Lung (tissue), 11 donors: ENCODE measurements at regions not wholly inside any gene's neighbourhood (a gene's known extent, or its start where the extent isn't known, plus 50 kb on each side); places are given as distances from the start of the nearest gene placed in this dataset.

Source experiments
- ATAC-seq: fragments of 200-7000 bp; cut with Tn5 transposase; one replicate; pipeline ENCODE4 v1.9.1; 2020; ENCODE audit warnings: moderate number of reproducible peaks; ENCODE audit not compliant: insufficient read depth, low FRiP score
- DNase-seq, 3 donors: peaks; one replicate each; pipeline ENCODE4 v3.0.0-alpha.2; 2013 to 2017
- H3K27ac ChIP-seq, 2 donors: one replicate each; pipeline ENCODE4 v1.5.1; 2013; ENCODE audit warnings: mild to moderate bottlenecking in 2 of 2, moderate library complexity in 2 of 2, control low read depth in 1 of 2, inconsistent platforms in 1 of 2, low read depth in 1 of 2, low read length in 1 of 2
- H3K27me3 ChIP-seq, 3 donors: one replicate each; pipeline ENCODE4 v1.5.1; 2013; ENCODE audit warnings: low read length in 2 of 3; ENCODE audit not compliant: control insufficient read depth in 3 of 3, insufficient read depth in 3 of 3
- H3K36me3 ChIP-seq, 4 donors: one replicate each; pipeline ENCODE4 v1.5.1; 2013; ENCODE audit warnings: low read length in 4 of 4, mild to moderate bottlenecking in 1 of 4, moderate library complexity in 1 of 4; ENCODE audit not compliant: control insufficient read depth in 4 of 4, insufficient read depth in 4 of 4
- H3K4me1 ChIP-seq, 5 donors: one replicate each; pipeline ENCODE4 v1.5.1; 2013; ENCODE audit warnings: low read length in 5 of 5, mild to moderate bottlenecking in 2 of 5, moderate library complexity in 1 of 5; ENCODE audit not compliant: control insufficient read depth in 5 of 5, insufficient read depth in 5 of 5
- H3K4me3 ChIP-seq: one replicate; pipeline ENCODE4 v1.5.1; 2013; ENCODE audit warnings: mild to moderate bottlenecking, control low read depth, moderate library complexity
- H3K9ac ChIP-seq, 2 donors: one replicate each; pipeline ENCODE4 v1.5.1; 2013; ENCODE audit warnings: low read length in 2 of 2, control low read depth in 1 of 2; ENCODE audit not compliant: insufficient read depth in 1 of 2
- H3K9me3 ChIP-seq, 4 donors: one replicate each; pipeline ENCODE4 v1.5.1; 2013; ENCODE audit warnings: low read length in 3 of 4, mild to moderate bottlenecking in 1 of 4, moderate library complexity in 1 of 4; ENCODE audit not compliant: control insufficient read depth in 4 of 4, insufficient read depth in 3 of 4
- WGBS, 2 donors: extraction: QIAGEN DNeasy Blood & Tissue Kit; methylation state at CpG; one replicate each; pipeline ENCODE4 v1.1.7; 2013; 5-methylcytosine and 5-hydroxymethylcytosine counted together
- TF ChIP-seq, protein P1 (sequence below): IDR thresholded peaks from 2 replicates; pipeline ENCODE4 v1.5.1; 2012; ENCODE audit warnings: mild to moderate bottlenecking; ENCODE audit errors: control extremely low read depth, extremely low read depth
- donor health status: control.
- donor health status: control.
- donor health status: Bipolar disorder and iron deficiency.
- donor health status: healthy.
- donor health status: DM: yes; HTN: yes; CAD: no.

DNA sequence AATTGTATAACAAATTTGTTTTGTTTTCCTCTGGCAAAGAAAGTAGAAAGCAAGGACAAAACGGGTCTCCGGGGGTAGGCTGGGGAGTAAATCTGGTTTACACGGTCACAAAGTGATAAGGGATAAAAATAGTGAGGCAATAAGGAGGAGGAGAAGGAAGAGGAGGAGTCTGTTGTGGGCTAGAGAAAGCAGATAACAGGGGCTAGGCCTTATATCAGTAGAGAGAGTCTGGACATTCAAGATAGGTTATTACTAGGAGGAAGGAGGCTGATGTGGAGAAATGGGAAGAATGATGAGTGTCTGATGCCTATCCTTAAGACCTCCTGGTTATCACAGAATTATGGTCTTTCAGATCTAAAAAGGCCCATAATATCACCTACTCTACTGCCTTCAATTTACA is 83.2 kb upstream of the SSTR1 start:
- ATAC-seq: no peak
- Histone ChIP-seq H3K9ac (no peak overlapping the region), H3K27me3 (no peaks in the 10 kb centered on the region), H3K9me3 (no peaks in the 10 kb centered on the region), H3K36me3 (no peaks in the 10 kb centered on the region), H3K4me1 (peaks cover 0 to 13% (median 0%) of the 10 kb centered on the region in 5 donors), H3K4me3 (no peak overlapping the region), H3K27ac (no peak overlapping the region)
- TF ChIP-seq, protein P1, sequence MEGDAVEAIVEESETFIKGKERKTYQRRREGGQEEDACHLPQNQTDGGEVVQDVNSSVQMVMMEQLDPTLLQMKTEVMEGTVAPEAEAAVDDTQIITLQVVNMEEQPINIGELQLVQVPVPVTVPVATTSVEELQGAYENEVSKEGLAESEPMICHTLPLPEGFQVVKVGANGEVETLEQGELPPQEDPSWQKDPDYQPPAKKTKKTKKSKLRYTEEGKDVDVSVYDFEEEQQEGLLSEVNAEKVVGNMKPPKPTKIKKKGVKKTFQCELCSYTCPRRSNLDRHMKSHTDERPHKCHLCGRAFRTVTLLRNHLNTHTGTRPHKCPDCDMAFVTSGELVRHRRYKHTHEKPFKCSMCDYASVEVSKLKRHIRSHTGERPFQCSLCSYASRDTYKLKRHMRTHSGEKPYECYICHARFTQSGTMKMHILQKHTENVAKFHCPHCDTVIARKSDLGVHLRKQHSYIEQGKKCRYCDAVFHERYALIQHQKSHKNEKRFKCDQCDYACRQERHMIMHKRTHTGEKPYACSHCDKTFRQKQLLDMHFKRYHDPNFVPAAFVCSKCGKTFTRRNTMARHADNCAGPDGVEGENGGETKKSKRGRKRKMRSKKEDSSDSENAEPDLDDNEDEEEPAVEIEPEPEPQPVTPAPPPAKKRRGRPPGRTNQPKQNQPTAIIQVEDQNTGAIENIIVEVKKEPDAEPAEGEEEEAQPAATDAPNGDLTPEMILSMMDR: no peak
- 27 to 40% methylated on average over 3 of the region's 3 CpGs for WGBS, 2 donors
- no peak for DNase-seq

DNA sequence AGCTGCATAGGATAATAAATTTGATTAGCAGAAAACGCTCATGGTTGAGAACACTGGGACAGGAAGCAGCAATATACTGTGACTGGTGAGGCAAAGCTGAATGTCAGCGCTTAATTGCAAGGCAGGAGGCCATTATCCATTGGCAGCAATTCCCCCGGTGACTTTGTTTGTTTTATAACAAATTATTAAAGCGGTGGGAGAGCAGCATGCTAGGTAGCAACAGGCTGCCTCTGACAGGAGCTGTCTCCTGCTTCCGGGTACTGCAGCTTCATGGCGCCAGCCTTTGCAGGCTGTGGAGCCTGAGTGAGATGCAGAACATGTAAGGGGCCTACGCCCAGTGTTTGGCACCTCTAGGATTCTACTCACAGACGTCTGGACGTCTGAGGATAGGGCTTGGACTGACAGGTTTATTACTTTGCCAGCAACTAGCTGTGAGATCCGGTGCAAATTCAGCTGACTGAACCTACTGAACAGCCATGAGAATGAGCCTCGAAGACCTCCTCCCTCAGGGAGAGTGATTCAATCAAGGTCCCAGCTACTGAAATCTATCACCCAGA is 82.1 kb upstream of the SSTR1 start:
- Histone ChIP-seq H3K4me1 (peaks cover 0 to 13% (median 0%) of the 10 kb centered on the region in 5 donors), H3K9me3 (no peaks in the 10 kb centered on the region), H3K27ac (no peak overlapping the region), H3K27me3 (no peaks in the 10 kb centered on the region), H3K36me3 (no peaks in the 10 kb centered on the region), H3K4me3 (no peak overlapping the region), H3K9ac (no peak overlapping the region)
- ATAC-seq (no peak), DNase-seq (peak in 2 of 3 donors; percentile 15 to 29)
- TF ChIP-seq, protein P1: no peak
- 33 to 43% methylated on average over 11 of the region's 11 CpGs for WGBS, 2 donors

DNA sequence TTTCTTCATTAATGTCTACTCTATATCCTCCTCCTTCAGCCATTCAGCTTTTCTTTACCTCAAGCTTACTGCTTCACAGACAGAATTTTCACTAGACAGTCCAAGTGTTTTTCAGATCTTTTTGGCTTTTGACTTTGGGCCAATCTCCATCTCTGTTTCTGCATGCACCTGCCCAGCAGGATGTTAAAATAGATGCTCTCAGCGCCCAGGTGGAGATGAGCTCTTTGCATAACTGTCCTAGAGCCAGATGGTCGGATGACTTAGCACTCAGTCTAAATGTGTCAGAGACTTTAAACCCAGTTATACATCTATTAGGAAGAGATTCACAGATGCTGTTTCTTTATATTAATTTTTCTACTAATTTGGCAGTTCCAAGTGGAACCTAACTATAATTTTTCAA is 80.3 kb upstream of the SSTR1 start:
- Histone ChIP-seq H3K4me1 (peaks cover 0 to 8% (median 0%) of the 10 kb centered on the region in 5 donors), H3K9ac (no peak overlapping the region), H3K36me3 (no peaks in the 10 kb centered on the region), H3K27me3 (no peaks in the 10 kb centered on the region), H3K9me3 (no peaks in the 10 kb centered on the region), H3K4me3 (no peak overlapping the region), H3K27ac (no peak overlapping the region)
- ATAC-seq (no peak), DNase-seq (no peak)
- TF ChIP-seq, protein P1: no peak
- 78 to 84% methylated on average over 2 of the region's 2 CpGs for WGBS, 2 donors

DNA sequence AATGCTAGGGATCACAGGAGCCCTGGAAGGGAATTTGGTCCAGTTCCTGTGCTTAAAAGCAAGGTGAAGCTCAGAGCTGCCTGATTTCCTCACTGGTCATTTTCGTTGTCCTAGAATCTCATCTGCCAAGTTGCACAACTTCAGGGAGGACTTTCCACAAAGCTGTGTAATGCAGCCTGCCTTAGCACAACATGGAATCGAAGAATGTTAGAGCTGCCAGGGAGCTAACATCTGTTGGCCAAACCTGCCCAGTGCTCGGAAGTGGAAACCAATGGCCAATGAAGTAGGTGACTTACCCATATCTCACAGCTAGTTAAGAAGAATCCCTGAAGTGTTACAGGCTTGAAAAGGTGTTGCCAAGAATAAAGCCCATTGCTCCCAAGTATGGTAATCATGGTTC is 79.9 kb upstream of the SSTR1 start:
- no peak overlapping the region for H3K4me3 ChIP-seq
- TF ChIP-seq, protein P1: no peak
- no peaks in the 10 kb centered on the region for H3K36me3 ChIP-seq
- WGBS, 2 donors: 58 to 71% methylated on average over 3 of the region's 3 CpGs
- DNase-seq (peak in 1 of 3 donors; percentile 45), ATAC-seq (no peak)
- H3K27me3 ChIP-seq: no peaks in the 10 kb centered on the region
- no peaks in the 10 kb centered on the region for H3K9me3 ChIP-seq
- H3K9ac ChIP-seq: no peak overlapping the region
- H3K27ac ChIP-seq: no peak overlapping the region
- H3K4me1 ChIP-seq: peaks cover 0 to 8% (median 0%) of the 10 kb centered on the region in 5 donors
